ENCODE measurements at regions not wholly inside any gene's neighbourhood (a gene's known extent, or its start where the extent isn't known, plus 50 kb on each side); places are given as distances from the start of the nearest gene placed in this dataset.

- TF ChIP-seq CTCF (conservative IDR thresholded peaks at IDR 0.05; ENCODE audit: low read depth in 2 of 2) (no peak), POLR2AphosphoS5 (IDR thresholded peaks at IDR 0.05; ENCODE audit: low read depth) (no peak), JUNB (IDR thresholded peaks at IDR 0.05; ENCODE audit: unreplicated experiment) (no peak), REST (IDR thresholded peaks at IDR 0.05; ENCODE audit: unreplicated experiment) (no peak), EZH2phosphoT487 (IDR thresholded peaks at IDR 0.05; ENCODE audit: unreplicated experiment) (no peak), ZNF331 (CRISPR knock-in tag; IDR thresholded peaks at IDR 0.05; ENCODE audit: low read depth) (no peak), ZNF462 (CRISPR knock-in tag; IDR thresholded peaks at IDR 0.05) (no peak)
These were observed 533.1 kb upstream of the LRFN5 start for GRCh38 chr14:41073544-41073943.

All from GM23338 (cell line).